GM12864 (cell line): ENCODE measurements at regions not wholly inside any gene's neighbourhood (a gene's known extent, or its start where the extent isn't known, plus 50 kb on each side); places are given as distances from the start of the nearest gene placed in this dataset.
"Not testable (repeated sequence)": the region's sequence is repeated elsewhere in the genome, so short reads cannot be mapped to it uniquely, and the experiment has no call there.

ENCODE experiments used
- DNase-seq: peaks from one replicate; pipeline ENCODE4 v3.0.0-alpha.2; 2011; ENCODE audit warnings: low read depth
- H3K4me3 ChIP-seq: 2 replicates; pipeline ENCODE4 v1.5.1; 2011; ENCODE audit warnings: mild to moderate bottlenecking, low read depth, low read length, control low read depth
- CTCF ChIP-seq: IDR thresholded peaks from 2 replicates; pipeline ENCODE4 v1.5.1; 2011; ENCODE audit warnings: low read depth, mild to moderate bottlenecking, moderate library complexity, low read length, control low read depth, inconsistent platforms; ENCODE audit errors: missing control alignments

- no peak for DNase-seq
- TF ChIP-seq CTCF = no peak
- H3K4me3 ChIP-seq = no peak overlapping the region
Observed at GRCh38 chrX:121858867-121859647, 811.6 kb downstream of the GLUD2 start.

GRCh38 chrX:121863976-121864375, 816.6 kb downstream of the GLUD2 start:
- TF ChIP-seq CTCF = no peak
- DNase-seq = no peak
- no peak overlapping the region for H3K4me3 ChIP-seq

- no peak for TF ChIP-seq CTCF
- DNase-seq = no peak
- no peak overlapping the region for H3K4me3 ChIP-seq
Observed at GRCh38 chrX:121864561-121864960, 817.2 kb downstream of the GLUD2 start.

GRCh38 chrX:121869876-121870477, 822.6 kb downstream of the GLUD2 start:
- TF ChIP-seq CTCF = no peak
- no peak for DNase-seq
- H3K4me3 ChIP-seq = no peak overlapping the region

- no peak overlapping the region for H3K4me3 ChIP-seq
- no peak for TF ChIP-seq CTCF
- no peak for DNase-seq
Observed at GRCh38 chrX:121871122-121871521, 823.7 kb downstream of the GLUD2 start.

GRCh38 chrX:121876305-121876704, 828.9 kb downstream of the GLUD2 start:
- no peak for DNase-seq
- H3K4me3 ChIP-seq = no peak overlapping the region
- no peak for TF ChIP-seq CTCF

- not testable (repeated sequence) for DNase-seq, H3K4me3 ChIP-seq
Observed at GRCh38 chrX:121877337-121877736, 829.9 kb downstream of the GLUD2 start.
